ENCODE measurements at regions not wholly inside any gene's neighbourhood (a gene's known extent, or its start where the extent isn't known, plus 50 kb on each side); places are given as distances from the start of the nearest gene placed in this dataset.

- TF ChIP-seq EP300 (IDR thresholded peaks at IDR 0.05): no peak
- TF ChIP-seq CTCF (IDR thresholded peaks at IDR 0.05): no peak
- no peak for TF ChIP-seq POLR2A (IDR thresholded peaks at IDR 0.05; ENCODE audit: low read depth)
- no peak for TF ChIP-seq POLR2AphosphoS5 (IDR thresholded peaks at IDR 0.05)
- Histone ChIP-seq H3K4me1 (peaks cover 0 to 8% (median 3%) of the 10 kb centered on the region in 4 donors), H3K36me3 (no peaks in the 10 kb centered on the region), H3K4me3 (no peak overlapping the region), H3K27ac (replicated peaks in 1 of 4) (no peak overlapping the region), H3K9me3 (no peaks in the 10 kb centered on the region), H3K27me3 (no peaks in the 10 kb centered on the region)
- WGBS: 86% methylated on average over 6 of the region's 6 CpGs
- no peak for DNase-seq (ENCODE audit: extremely low spot score)
- intact Hi-C loops (cut with DNase I): no loop called here
Measured at GRCh38 chr2:181396256-181397123, 60.7 kb upstream of the ITGA4 start.

GRCh38 chr2:181397331-181397730 is 59.9 kb upstream of the ITGA4 start:
- TF ChIP-seq EP300 (IDR thresholded peaks at IDR 0.05) (no peak), CTCF (IDR thresholded peaks at IDR 0.05) (no peak), POLR2A (IDR thresholded peaks at IDR 0.05; ENCODE audit: low read depth) (no peak)
- no peaks in the 10 kb centered on the region for H3K36me3 ChIP-seq
- no peak for DNase-seq (ENCODE audit: extremely low spot score)
- no peaks in the 10 kb centered on the region for H3K27me3 ChIP-seq
- no peak overlapping the region for H3K4me3 ChIP-seq
- intact Hi-C loops (cut with DNase I): no loop called here
- H3K4me1 ChIP-seq: peaks cover 0 to 8% (median 3%) of the 10 kb centered on the region in 4 donors
- H3K9me3 ChIP-seq: no peaks in the 10 kb centered on the region
- no peak overlapping the region for H3K27ac ChIP-seq (replicated peaks in 1 of 4)
- WGBS: 86% methylated on average over 4 of the region's 4 CpGs

DNA sequence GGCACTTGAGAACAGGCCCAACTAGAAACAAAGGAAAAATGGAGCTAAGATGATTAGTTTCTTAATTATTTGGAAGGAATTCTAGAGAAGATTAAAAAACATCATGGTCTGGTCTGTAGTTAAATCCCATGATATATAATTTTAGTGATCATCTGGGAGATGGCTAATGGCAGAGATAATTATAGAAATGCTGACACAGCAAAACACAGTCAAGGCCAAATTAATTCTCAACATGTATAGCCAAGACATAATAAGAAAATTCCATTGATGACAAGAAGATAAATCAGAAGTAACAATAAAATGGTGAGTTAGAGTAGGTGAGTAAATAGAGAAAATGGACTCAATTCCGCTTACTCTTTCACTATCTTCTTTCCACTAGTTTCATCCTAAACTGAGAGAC is 59.2 kb upstream of the ITGA4 start:
- Histone ChIP-seq H3K36me3 (no peaks in the 10 kb centered on the region), H3K9me3 (no peaks in the 10 kb centered on the region), H3K27ac (replicated peaks in 1 of 4) (no peak overlapping the region), H3K4me1 (peaks cover 0 to 8% (median 3%) of the 10 kb centered on the region in 4 donors), H3K27me3 (no peaks in the 10 kb centered on the region), H3K4me3 (no peak overlapping the region)
- WGBS: 100% methylated on average over 1 of the region's 1 CpG
- DNase-seq (ENCODE audit: extremely low spot score): no peak
- intact Hi-C loops (cut with DNase I): no loop called here
- no peak for TF ChIP-seq POLR2AphosphoS5 (IDR thresholded peaks at IDR 0.05)
- TF ChIP-seq CTCF (IDR thresholded peaks at IDR 0.05): no peak
- no peak for TF ChIP-seq POLR2A (IDR thresholded peaks at IDR 0.05; ENCODE audit: low read depth)
- no peak for TF ChIP-seq EP300 (IDR thresholded peaks at IDR 0.05)

- TF ChIP-seq POLR2A (IDR thresholded peaks at IDR 0.05; ENCODE audit: low read depth): no peak
- TF ChIP-seq EP300 (IDR thresholded peaks at IDR 0.05): no peak
- TF ChIP-seq POLR2AphosphoS5 (IDR thresholded peaks at IDR 0.05): no peak
- TF ChIP-seq CTCF (IDR thresholded peaks at IDR 0.05): no peak
- H3K9me3 ChIP-seq: no peaks in the 10 kb centered on the region
- no peak for DNase-seq (ENCODE audit: extremely low spot score)
- 85% methylated on average over 4 of the region's 4 CpGs for WGBS
- H3K27me3 ChIP-seq: no peaks in the 10 kb centered on the region
- intact Hi-C loops (cut with DNase I): no loop called here
- no peaks in the 10 kb centered on the region for H3K36me3 ChIP-seq
- no peak overlapping the region for H3K27ac ChIP-seq (replicated peaks in 1 of 4)
- no peak overlapping the region for H3K4me3 ChIP-seq
- H3K4me1 ChIP-seq: no peaks in the 10 kb centered on the region
Measured at GRCh38 chr2:181399027-181399426, 58.2 kb upstream of the ITGA4 start.

Measured in esophagus muscularis mucosa (tissue), 4 donors.